K562 (cell line): ENCODE measurements at regions not wholly inside any gene's neighbourhood (a gene's known extent, or its start where the extent isn't known, plus 50 kb on each side); places are given as distances from the start of the nearest gene placed in this dataset.

Experiments used
- LARP7 ChIP-seq: fragments of 450-650 bp; IDR thresholded peaks from 2 replicates; pipeline ENCODE4 v1.6.1; 2016
- RBM15 ChIP-seq: fragments of 200-400 bp; formaldehyde crosslinking; IDR thresholded peaks from 2 replicates; pipeline ENCODE4 v1.6.1; 2018; ENCODE audit warnings: mild to moderate bottlenecking, low read length, moderate library complexity; ENCODE audit not compliant: insufficient read depth
- ZNF197 ChIP-seq: fragments of 200-800 bp; sonication (Bioruptor generic); IDR thresholded peaks from 2 replicates; pipeline ENCODE4 v1.6.1; 2016; ENCODE audit warnings: low read depth, missing genetic modification characterization, missing compliant biosample characterization
- TF ChIP-seq, protein P1 (sequence below): fragments of 200-600 bp; sonication (generic); IDR thresholded peaks from one replicate; pipeline ENCODE4 v1.6.1; 2012; ENCODE audit warnings: mild to moderate bottlenecking, low read depth, low read length, inconsistent platforms

DNA sequence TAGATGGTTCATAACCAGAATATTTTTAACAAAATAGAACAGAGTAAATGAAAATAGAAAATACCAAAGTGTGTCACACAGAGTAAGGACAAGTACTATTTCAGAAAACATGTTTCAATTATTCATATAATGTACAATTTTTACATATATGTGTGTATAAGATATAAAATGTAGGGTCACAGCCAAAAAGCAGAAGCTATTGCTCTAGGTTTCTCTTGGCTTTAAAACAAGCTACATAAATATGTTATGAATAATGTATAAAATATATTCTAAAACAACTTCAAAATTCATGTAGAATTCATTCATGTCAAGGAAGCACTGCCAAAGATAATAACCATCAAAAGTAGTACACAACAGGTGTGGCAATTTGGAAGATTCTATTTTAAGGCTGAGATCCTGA, 218.2 kb downstream of the TTC32 start (continued):
- TF ChIP-seq, protein P1, sequence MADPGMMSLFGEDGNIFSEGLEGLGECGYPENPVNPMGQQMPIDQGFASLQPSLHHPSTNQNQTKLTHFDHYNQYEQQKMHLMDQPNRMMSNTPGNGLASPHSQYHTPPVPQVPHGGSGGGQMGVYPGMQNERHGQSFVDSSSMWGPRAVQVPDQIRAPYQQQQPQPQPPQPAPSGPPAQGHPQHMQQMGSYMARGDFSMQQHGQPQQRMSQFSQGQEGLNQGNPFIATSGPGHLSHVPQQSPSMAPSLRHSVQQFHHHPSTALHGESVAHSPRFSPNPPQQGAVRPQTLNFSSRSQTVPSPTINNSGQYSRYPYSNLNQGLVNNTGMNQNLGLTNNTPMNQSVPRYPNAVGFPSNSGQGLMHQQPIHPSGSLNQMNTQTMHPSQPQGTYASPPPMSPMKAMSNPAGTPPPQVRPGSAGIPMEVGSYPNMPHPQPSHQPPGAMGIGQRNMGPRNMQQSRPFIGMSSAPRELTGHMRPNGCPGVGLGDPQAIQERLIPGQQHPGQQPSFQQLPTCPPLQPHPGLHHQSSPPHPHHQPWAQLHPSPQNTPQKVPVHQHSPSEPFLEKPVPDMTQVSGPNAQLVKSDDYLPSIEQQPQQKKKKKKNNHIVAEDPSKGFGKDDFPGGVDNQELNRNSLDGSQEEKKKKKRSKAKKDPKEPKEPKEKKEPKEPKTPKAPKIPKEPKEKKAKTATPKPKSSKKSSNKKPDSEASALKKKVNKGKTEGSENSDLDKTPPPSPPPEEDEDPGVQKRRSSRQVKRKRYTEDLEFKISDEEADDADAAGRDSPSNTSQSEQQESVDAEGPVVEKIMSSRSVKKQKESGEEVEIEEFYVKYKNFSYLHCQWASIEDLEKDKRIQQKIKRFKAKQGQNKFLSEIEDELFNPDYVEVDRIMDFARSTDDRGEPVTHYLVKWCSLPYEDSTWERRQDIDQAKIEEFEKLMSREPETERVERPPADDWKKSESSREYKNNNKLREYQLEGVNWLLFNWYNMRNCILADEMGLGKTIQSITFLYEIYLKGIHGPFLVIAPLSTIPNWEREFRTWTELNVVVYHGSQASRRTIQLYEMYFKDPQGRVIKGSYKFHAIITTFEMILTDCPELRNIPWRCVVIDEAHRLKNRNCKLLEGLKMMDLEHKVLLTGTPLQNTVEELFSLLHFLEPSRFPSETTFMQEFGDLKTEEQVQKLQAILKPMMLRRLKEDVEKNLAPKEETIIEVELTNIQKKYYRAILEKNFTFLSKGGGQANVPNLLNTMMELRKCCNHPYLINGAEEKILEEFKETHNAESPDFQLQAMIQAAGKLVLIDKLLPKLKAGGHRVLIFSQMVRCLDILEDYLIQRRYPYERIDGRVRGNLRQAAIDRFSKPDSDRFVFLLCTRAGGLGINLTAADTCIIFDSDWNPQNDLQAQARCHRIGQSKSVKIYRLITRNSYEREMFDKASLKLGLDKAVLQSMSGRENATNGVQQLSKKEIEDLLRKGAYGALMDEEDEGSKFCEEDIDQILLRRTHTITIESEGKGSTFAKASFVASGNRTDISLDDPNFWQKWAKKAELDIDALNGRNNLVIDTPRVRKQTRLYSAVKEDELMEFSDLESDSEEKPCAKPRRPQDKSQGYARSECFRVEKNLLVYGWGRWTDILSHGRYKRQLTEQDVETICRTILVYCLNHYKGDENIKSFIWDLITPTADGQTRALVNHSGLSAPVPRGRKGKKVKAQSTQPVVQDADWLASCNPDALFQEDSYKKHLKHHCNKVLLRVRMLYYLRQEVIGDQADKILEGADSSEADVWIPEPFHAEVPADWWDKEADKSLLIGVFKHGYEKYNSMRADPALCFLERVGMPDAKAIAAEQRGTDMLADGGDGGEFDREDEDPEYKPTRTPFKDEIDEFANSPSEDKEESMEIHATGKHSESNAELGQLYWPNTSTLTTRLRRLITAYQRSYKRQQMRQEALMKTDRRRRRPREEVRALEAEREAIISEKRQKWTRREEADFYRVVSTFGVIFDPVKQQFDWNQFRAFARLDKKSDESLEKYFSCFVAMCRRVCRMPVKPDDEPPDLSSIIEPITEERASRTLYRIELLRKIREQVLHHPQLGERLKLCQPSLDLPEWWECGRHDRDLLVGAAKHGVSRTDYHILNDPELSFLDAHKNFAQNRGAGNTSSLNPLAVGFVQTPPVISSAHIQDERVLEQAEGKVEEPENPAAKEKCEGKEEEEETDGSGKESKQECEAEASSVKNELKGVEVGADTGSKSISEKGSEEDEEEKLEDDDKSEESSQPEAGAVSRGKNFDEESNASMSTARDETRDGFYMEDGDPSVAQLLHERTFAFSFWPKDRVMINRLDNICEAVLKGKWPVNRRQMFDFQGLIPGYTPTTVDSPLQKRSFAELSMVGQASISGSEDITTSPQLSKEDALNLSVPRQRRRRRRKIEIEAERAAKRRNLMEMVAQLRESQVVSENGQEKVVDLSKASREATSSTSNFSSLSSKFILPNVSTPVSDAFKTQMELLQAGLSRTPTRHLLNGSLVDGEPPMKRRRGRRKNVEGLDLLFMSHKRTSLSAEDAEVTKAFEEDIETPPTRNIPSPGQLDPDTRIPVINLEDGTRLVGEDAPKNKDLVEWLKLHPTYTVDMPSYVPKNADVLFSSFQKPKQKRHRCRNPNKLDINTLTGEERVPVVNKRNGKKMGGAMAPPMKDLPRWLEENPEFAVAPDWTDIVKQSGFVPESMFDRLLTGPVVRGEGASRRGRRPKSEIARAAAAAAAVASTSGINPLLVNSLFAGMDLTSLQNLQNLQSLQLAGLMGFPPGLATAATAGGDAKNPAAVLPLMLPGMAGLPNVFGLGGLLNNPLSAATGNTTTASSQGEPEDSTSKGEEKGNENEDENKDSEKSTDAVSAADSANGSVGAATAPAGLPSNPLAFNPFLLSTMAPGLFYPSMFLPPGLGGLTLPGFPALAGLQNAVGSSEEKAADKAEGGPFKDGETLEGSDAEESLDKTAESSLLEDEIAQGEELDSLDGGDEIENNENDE: no peak
- TF ChIP-seq LARP7 (no peak), ZNF197 (CRISPR knock-in tag) (no peak), RBM15 (no peak)
